ENCODE measurements at regions not wholly inside any gene's neighbourhood (a gene's known extent, or its start where the extent isn't known, plus 50 kb on each side); places are given as distances from the start of the nearest gene placed in this dataset.

DNA sequence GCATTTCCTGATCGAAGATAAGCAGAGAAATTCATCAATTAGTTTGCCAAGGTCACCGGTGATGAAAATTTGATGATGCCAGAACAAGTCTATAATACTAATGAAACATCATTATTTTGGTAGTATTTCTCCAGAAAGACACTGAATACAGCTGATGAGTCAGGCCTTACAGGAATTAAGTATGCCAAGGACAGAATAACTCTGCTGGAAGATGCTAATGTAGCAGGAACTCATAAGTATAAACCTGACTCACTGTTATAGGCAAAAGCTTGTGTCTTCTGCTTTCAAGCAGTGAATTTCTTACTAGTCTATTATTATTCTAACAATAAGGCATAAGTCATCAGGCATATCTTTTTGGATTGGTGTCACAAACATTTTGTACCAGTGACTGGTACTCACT is 1825.1 kb upstream of the IGFBP7 start:
- ChIA-PET POLR2A (no interaction called here), CTCF (no interaction called here)
- no peak overlapping the region for H3K4me3 ChIP-seq (ENCODE audit: low read depth, low read length)
- TF ChIP-seq CTCF (IDR thresholded peaks at IDR 0.05; ENCODE audit: insufficient read depth, low read length, missing control alignments) = no peak
- no peak for DNase-seq (ENCODE audit: low read depth, low spot score)

GRCh38 chr4:58936436-58936835 is 1826.3 kb upstream of the IGFBP7 start:
- no peak for TF ChIP-seq CTCF (IDR thresholded peaks at IDR 0.05; ENCODE audit: insufficient read depth, low read length, missing control alignments)
- ChIA-PET POLR2A (no interaction called here), CTCF (no interaction called here)
- no peak for DNase-seq (ENCODE audit: low read depth, low spot score)
- no peak overlapping the region for H3K4me3 ChIP-seq (ENCODE audit: low read depth, low read length)

DNA sequence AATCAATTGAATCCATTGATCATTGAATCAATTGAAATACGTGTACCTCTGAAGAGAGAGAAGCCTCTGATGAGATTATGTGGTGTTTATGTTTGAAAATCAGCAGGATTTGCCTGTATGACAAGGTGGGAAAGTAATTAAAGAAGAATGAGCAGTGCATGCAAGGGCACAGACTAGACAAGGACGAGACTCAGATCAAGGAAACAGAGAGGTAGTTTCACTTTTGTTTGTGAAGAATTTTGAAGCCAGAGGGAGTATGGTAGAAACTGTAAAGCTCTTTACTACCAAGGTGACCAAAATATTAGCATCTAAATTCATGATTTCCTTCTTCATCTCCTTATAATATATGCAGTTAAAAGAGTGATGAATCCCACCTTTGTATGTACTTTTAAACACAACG is 1830.0 kb upstream of the IGFBP7 start:
- no peak for DNase-seq (ENCODE audit: low read depth, low spot score)
- H3K4me3 ChIP-seq (ENCODE audit: low read depth, low read length) = no peak overlapping the region
- TF ChIP-seq CTCF (IDR thresholded peaks at IDR 0.05; ENCODE audit: insufficient read depth, low read length, missing control alignments) = no peak
- ChIA-PET CTCF (no interaction called here), POLR2A (no interaction called here)

GRCh38 chr4:58941286-58941685 is 1831.1 kb upstream of the IGFBP7 start:
- ChIA-PET CTCF (no interaction called here), POLR2A (no interaction called here)
- DNase-seq (ENCODE audit: low read depth, low spot score) = no peak
- no peak for TF ChIP-seq CTCF (IDR thresholded peaks at IDR 0.05; ENCODE audit: insufficient read depth, low read length, missing control alignments)
- H3K4me3 ChIP-seq (ENCODE audit: low read depth, low read length) = no peak overlapping the region

DNA sequence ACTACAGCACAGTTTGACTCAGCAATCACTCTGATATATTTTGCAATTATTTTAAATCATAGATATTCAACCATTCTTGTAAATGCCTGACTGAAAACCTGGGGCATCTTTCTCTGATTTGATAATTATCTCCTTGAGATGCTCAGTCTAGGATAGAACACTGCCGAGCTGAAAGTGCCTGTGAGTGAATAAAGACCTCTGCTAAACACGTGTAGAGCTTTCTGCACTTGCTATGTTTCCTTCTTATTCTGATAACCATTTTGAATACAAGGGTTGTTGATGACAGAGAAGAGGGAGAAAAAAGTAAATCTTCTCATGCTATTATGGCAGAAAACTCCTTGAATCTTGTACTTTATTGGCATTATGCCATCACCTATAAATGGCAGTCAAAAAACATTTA is 1843.4 kb upstream of the IGFBP7 start:
- POLR2A ChIA-PET = no interaction called here
- no peak overlapping the region for H3K4me3 ChIP-seq (ENCODE audit: low read depth, low read length)
- no peak for TF ChIP-seq CTCF (IDR thresholded peaks at IDR 0.05; ENCODE audit: insufficient read depth, low read length, missing control alignments)
- CTCF ChIA-PET = no interaction called here
- no peak for DNase-seq (ENCODE audit: low read depth, low spot score)

DNA sequence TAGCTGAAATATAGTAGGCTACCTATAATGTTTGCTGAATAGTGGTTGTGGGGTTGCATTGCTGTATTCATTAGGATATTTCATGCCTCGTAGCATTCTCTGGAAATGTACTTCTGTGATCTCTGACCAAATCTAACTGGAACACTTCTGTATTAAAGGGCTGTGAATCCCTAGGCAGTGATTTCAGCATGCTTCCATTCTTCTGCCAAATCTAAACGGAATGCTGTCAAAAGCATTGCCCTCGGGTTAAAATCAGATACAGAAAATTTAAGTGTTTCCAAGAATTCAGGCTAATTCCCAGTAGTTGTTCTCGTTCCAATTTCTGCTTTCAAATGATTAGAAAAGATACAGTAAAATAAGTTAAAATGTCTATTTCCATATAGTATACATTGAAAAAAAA is 1847.5 kb upstream of the IGFBP7 start:
- TF ChIP-seq CTCF (IDR thresholded peaks at IDR 0.05; ENCODE audit: insufficient read depth, low read length, missing control alignments) = no peak
- POLR2A ChIA-PET = no interaction called here
- H3K4me3 ChIP-seq (ENCODE audit: low read depth, low read length) = no peak overlapping the region
- no peak for DNase-seq (ENCODE audit: low read depth, low spot score)
- CTCF ChIA-PET = no interaction called here
